Subcutaneous abdominal adipose tissue (tissue), 5 donors: ENCODE measurements at regions not wholly inside any gene's neighbourhood (a gene's known extent, or its start where the extent isn't known, plus 50 kb on each side); places are given as distances from the start of the nearest gene placed in this dataset.

ENCODE experiments used
- H3K27ac ChIP-seq: one replicate; pipeline ENCODE4 v1.7.0; 2013; ENCODE audit warnings: low read depth, mild to moderate bottlenecking, inconsistent platforms, low read length, moderate library complexity
- H3K27me3 ChIP-seq, 5 donors: one replicate each; pipeline ENCODE4 v1.7.0; 2013; ENCODE audit warnings: low read length in 5 of 5, inconsistent platforms in 1 of 5; ENCODE audit not compliant: control insufficient read depth in 5 of 5, insufficient read depth in 4 of 5
- H3K36me3 ChIP-seq, 5 donors: one replicate each; pipeline ENCODE4 v1.7.0; 2013; ENCODE audit warnings: low read length in 5 of 5; ENCODE audit not compliant: control insufficient read depth in 5 of 5, insufficient read depth in 5 of 5
- H3K4me1 ChIP-seq, 5 donors: one replicate each; pipeline ENCODE4 v1.7.0; 2013; ENCODE audit warnings: low read length in 5 of 5, mild to moderate bottlenecking in 3 of 5, moderate library complexity in 1 of 5; ENCODE audit not compliant: control insufficient read depth in 5 of 5, insufficient read depth in 5 of 5
- H3K4me3 ChIP-seq, 5 donors: one replicate each; pipeline ENCODE4 v1.7.0; 2013; ENCODE audit warnings: low read length in 5 of 5, low read depth in 1 of 5
- H3K9ac ChIP-seq, 5 donors: one replicate each; pipeline ENCODE4 v1.7.0; 2013; ENCODE audit warnings: low read length in 5 of 5, mild to moderate bottlenecking in 4 of 5, moderate library complexity in 3 of 5
- H3K9me3 ChIP-seq, 5 donors: one replicate each; pipeline ENCODE4 v1.7.0; 2013; ENCODE audit warnings: low read length in 5 of 5; ENCODE audit not compliant: control insufficient read depth in 5 of 5
- donor health status: healthy.
- donor health status: healthy.
- donor health status: healthy.
- donor health status: healthy.
- donor health status: healthy.

GRCh38 chr1:229207916-229208315, 63.0 kb upstream of the RAB4A start:
- no peak overlapping the region for H3K9ac ChIP-seq
- no peaks in the 10 kb centered on the region for H3K27me3 ChIP-seq
- no peaks in the 10 kb centered on the region for H3K36me3 ChIP-seq
- no peak overlapping the region for H3K4me3 ChIP-seq
- H3K4me1 ChIP-seq: peaks cover 0 to 17% (median 12%) of the 10 kb centered on the region in 5 donors
- H3K9me3 ChIP-seq: no peaks in the 10 kb centered on the region
- H3K27ac ChIP-seq: no peak overlapping the region

DNA sequence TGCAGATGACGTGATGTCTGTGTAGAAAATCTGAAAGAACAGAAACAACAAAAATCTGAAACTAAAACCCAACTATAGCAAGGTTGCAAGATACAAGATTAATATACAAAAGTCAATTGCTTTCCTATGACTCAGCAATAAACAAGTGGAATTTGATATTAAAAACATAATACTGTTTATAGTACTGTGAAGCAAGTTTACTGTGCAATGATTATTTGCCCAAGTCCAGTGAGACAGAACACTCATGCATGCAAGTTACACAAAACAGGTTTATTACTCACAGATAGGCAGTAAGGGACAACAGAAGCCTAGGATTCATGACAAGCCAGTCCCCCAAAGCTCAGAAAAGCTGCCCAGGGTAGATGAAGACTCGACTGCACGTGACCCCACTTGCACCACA, 62.4 kb upstream of the RAB4A start:
- Histone ChIP-seq H3K4me3 (no peak overlapping the region), H3K9ac (no peak overlapping the region), H3K27me3 (no peaks in the 10 kb centered on the region), H3K36me3 (no peaks in the 10 kb centered on the region), H3K9me3 (no peaks in the 10 kb centered on the region), H3K4me1 (peaks cover 0 to 17% (median 12%) of the 10 kb centered on the region in 5 donors), H3K27ac (no peak overlapping the region)

GRCh38 chr1:229209386-229209785, 61.5 kb upstream of the RAB4A start:
- Histone ChIP-seq H3K9ac (no peak overlapping the region), H3K9me3 (no peaks in the 10 kb centered on the region), H3K27me3 (no peaks in the 10 kb centered on the region), H3K27ac (no peak overlapping the region), H3K4me3 (no peak overlapping the region), H3K36me3 (no peaks in the 10 kb centered on the region), H3K4me1 (peaks cover 0 to 15% (median 12%) of the 10 kb centered on the region in 5 donors)

DNA sequence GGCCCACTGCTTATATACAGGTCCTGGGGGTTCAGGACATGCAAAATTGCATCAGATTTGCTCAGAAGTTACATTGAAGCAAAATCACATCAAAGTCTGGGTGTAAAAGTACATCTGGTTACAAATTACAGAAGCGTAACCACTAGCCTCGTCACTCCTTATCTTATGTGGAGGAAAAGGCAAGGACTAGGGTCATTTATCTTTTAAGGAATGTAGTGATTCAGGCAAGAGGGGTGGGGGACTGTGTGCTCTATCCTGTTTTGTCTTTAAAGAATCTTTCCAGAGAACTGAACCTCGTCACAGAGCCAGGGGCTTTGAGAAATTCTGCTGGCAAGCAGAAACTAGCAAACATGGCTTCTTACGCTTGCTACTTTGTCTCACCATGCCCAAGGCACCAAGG, 61.1 kb upstream of the RAB4A start:
- Histone ChIP-seq H3K9me3 (no peaks in the 10 kb centered on the region), H3K36me3 (no peaks in the 10 kb centered on the region), H3K9ac (no peak overlapping the region), H3K4me1 (peaks cover 0 to 11% (median 11%) of the 10 kb centered on the region in 5 donors), H3K4me3 (no peak overlapping the region), H3K27me3 (no peaks in the 10 kb centered on the region), H3K27ac (no peak overlapping the region)

DNA sequence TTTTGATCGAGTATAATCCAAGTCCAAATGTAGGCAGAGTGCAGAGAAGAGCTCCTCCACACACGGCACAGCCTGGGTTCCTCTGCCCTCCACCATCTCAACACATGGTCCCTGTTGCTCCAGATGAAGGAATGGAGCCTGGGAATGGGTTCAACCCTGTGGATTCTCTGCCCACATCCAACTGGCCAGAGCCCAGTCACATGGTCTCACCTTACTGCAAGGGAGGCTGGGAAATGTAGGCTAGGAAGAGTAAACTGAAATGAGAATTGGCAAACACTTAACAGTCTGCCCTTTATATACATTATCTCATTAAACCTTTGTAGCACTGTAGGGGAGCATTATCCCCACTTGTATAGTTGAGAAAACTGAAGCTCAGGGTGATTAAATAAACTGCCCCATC, 60.1 kb upstream of the RAB4A start:
- Histone ChIP-seq H3K27ac (no peak overlapping the region), H3K9me3 (no peaks in the 10 kb centered on the region), H3K4me3 (no peak overlapping the region), H3K9ac (no peak overlapping the region), H3K36me3 (no peaks in the 10 kb centered on the region), H3K4me1 (peaks cover 0 to under 1% (median under 1%) of the 10 kb centered on the region in 5 donors), H3K27me3 (no peaks in the 10 kb centered on the region)

DNA sequence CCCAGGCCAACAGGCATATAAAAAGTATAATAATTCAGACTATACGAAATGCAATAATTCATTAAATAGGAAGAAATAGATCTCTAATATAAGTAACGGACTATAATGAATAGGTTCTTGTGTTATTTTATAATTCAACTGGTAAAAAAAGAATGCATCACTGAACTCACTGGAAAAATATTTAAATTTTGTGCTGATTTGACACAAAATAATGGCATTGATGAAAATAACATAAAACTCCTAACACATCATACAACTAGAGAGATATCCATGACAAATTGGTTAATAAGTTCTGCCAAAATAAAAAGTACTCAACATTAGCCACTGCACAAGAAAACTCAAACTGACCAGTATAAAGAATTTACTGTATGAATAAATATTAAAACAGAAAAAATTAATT, 57.1 kb upstream of the RAB4A start:
- no peak overlapping the region for H3K27ac ChIP-seq
- no peaks in the 10 kb centered on the region for H3K9me3 ChIP-seq
- no peak overlapping the region for H3K9ac ChIP-seq
- H3K36me3 ChIP-seq: no peaks in the 10 kb centered on the region
- H3K4me3 ChIP-seq: no peak overlapping the region
- no peaks in the 10 kb centered on the region for H3K27me3 ChIP-seq
- no peaks in the 10 kb centered on the region for H3K4me1 ChIP-seq

DNA sequence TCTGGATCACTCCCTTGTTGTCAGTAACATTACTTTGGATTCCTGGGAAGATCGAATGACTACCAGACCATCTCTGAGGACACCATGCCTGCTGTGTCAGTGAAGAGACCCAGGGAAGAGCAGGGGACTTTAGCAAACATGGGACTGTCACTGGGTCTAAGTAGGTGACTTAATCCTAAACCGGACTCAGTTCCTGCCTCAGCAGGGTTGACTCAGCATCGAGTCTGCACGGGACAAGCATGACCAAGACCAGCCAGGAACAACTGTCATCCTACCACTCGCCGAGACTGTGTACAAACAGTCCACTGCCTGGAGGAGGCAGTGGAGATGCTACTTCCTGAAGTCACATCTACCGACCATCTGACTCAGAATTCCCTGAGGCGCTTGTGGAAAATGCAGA, 53.2 kb upstream of the RAB4A start:
- no peaks in the 10 kb centered on the region for H3K36me3 ChIP-seq
- no peak overlapping the region for H3K27ac ChIP-seq
- no peak overlapping the region for H3K4me3 ChIP-seq

GRCh38 chr1:229218612-229219025, 52.3 kb upstream of the RAB4A start:
- Histone ChIP-seq H3K36me3 (no peaks in the 10 kb centered on the region), H3K9me3 (no peaks in the 10 kb centered on the region)

More for the DNA sequence above, 53.2 kb upstream of the RAB4A start:
- Histone ChIP-seq H3K27me3 (no peaks in the 10 kb centered on the region), H3K9me3 (no peaks in the 10 kb centered on the region), H3K9ac (no peak overlapping the region), H3K4me1 (peaks cover 0 to 10% (median 9%) of the 10 kb centered on the region in 5 donors)

DNA sequence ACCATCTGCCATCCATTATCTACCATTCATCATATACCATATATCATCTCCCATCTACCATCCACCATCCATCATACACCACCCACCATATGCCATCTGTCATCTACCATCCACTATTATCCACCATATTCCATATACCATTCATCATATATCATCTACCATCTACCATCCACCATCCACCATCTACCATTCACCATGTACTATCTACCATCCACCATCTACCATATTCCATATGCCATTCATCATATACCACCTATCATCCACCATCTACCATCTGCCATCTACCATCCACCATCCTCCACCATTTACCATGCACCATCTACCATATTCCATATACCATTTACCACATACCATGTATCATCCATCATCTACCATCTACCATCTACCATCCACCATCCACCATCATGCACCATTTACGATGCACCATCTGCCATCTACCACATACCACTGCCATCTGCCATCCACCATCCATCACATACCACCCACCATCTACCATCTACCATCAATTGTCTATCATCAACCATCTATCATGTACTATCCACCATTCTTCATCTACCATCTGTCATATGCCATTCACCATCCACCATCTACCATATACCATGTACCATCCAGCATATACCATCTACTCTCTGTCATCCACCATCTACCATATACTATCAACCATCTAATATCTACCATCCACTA, 50.6 kb upstream of the RAB4A start:
- peaks cover 0 to 20% (median 14%) of the 10 kb centered on the region in 5 donors for H3K4me1 ChIP-seq
- no peak overlapping the region for H3K9ac ChIP-seq
- no peak overlapping the region for H3K27ac ChIP-seq
- no peaks in the 10 kb centered on the region for H3K9me3 ChIP-seq
- H3K4me3 ChIP-seq: no peak overlapping the region
- H3K36me3 ChIP-seq: no peaks in the 10 kb centered on the region
- no peaks in the 10 kb centered on the region for H3K27me3 ChIP-seq

More at GRCh38 chr1:229218612-229219025, 52.3 kb upstream of the RAB4A start:
- Histone ChIP-seq H3K4me3 (no peak overlapping the region), H3K4me1 (peaks cover 0 to 10% (median 9%) of the 10 kb centered on the region in 5 donors), H3K27me3 (no peaks in the 10 kb centered on the region), H3K27ac (no peak overlapping the region), H3K9ac (no peak overlapping the region)

DNA sequence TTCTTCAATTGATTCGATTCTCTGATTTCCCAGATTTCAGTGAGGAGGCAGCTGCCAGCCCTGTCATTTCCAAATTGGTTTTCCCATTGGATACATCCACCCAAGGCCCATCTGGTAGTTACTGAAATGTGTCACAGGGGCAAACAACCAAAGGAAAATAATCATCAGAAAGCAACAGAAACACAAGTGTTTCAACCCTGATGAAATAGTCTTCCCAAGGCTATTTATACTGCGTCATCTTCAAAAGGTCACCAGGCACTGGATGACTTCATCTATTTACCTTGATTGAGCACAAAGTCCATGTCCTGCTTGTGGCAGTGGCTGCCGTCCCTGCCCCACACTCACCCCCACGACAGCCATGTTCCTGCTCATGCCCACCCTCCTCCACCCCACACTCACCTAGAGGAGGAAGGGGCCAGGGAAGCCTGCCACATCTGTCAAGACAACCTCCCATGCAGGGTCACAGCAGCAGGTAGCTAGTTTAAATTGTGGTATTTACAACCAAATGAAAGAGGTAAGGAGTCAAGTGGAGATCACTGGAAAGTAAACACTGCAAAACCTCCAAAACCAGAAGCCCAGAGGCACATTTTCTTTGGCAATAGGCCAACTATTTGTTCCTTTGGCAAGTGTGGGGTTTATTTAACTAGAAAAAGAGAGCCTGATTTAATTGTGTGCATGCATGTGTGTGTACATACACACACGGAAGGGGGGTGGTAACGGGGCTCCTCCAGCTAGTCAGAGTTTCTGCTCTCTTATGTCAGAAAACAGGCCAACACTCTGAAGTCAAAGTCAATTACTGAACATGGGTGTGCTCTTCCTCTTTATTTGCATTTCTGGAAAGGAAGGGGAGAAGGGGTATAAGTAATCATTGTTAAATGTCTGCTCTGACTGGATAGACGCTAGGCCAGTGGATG, 49.5 kb upstream of the RAB4A start:
- Histone ChIP-seq H3K9ac (no peak overlapping the region), H3K27me3 (no peaks in the 10 kb centered on the region), H3K4me3 (no peak overlapping the region), H3K4me1 (peaks cover 0 to 24% (median 17%) of the 10 kb centered on the region in 5 donors), H3K9me3 (no peaks in the 10 kb centered on the region), H3K27ac (no peak overlapping the region), H3K36me3 (no peaks in the 10 kb centered on the region)
